Parathyroid adenoma (tissue), 2 donors: ENCODE measurements at regions not wholly inside any gene's neighbourhood (a gene's known extent, or its start where the extent isn't known, plus 50 kb on each side); places are given as distances from the start of the nearest gene placed in this dataset.

Experiments used
- H2AFZ ChIP-seq: fragments of 300-600 bp; sonication (generic); one replicate; pipeline ENCODE4 v1.7.0; 2017; ENCODE audit warnings: antibody characterized with exemption, mild to moderate bottlenecking
- H3K27ac ChIP-seq: fragments of 300-600 bp; sonication (generic); one replicate; pipeline ENCODE4 v1.7.0; 2017
- H3K27me3 ChIP-seq: fragments of 300-600 bp; sonication (generic); one replicate; pipeline ENCODE4 v1.7.0; 2017; ENCODE audit warnings: low read length; ENCODE audit not compliant: control insufficient read depth, insufficient read depth
- H3K36me3 ChIP-seq: fragments of 300-600 bp; sonication (generic); one replicate; pipeline ENCODE4 v1.7.0; 2017; ENCODE audit warnings: low read length; ENCODE audit not compliant: control insufficient read depth, insufficient read depth
- H3K4me1 ChIP-seq: fragments of 300-600 bp; sonication (generic); one replicate; pipeline ENCODE4 v1.7.0; 2017; ENCODE audit warnings: control low read depth
- H3K4me2 ChIP-seq: fragments of 300-600 bp; sonication (generic); one replicate; pipeline ENCODE4 v1.7.0; 2017; ENCODE audit warnings: low read length
- H3K4me3 ChIP-seq: fragments of 300-600 bp; sonication (generic); one replicate; pipeline ENCODE4 v1.7.0; 2017; ENCODE audit warnings: low read depth, low read length
- H3K79me2 ChIP-seq: fragments of 300-600 bp; sonication (generic); one replicate; pipeline ENCODE4 v1.7.0; 2017; ENCODE audit warnings: control low read depth
- H3K9ac ChIP-seq: fragments of 300-600 bp; sonication (generic); one replicate; pipeline ENCODE4 v1.7.0; 2017; ENCODE audit warnings: mild to moderate bottlenecking
- H3K9me3 ChIP-seq: fragments of 300-600 bp; sonication (generic); one replicate; pipeline ENCODE4 v1.7.0; 2017; ENCODE audit warnings: low read length; ENCODE audit not compliant: control insufficient read depth
- CTCF ChIP-seq: fragments of 300-600 bp; sonication (generic); IDR thresholded peaks from one replicate; pipeline ENCODE4 v1.7.0; 2017; ENCODE audit warnings: antibody characterized with exemption, mild to moderate bottlenecking
- donor health status: primary hyperparathyroidism.

GRCh38 chr6:147737115-147737514, 228.6 kb downstream of the SAMD5 start:
- no peak overlapping the region for H3K9ac ChIP-seq
- no peaks in the 10 kb centered on the region for H3K27me3 ChIP-seq
- no peak overlapping the region for H3K4me2 ChIP-seq
- peaks cover 4% of the 10 kb centered on the region for H3K4me1 ChIP-seq
- no peaks in the 10 kb centered on the region for H3K36me3 ChIP-seq
- no peaks in the 10 kb centered on the region for H3K79me2 ChIP-seq
- no peak overlapping the region for H3K27ac ChIP-seq
- no peak overlapping the region for H2AFZ ChIP-seq
- H3K9me3 ChIP-seq, result no peaks in the 10 kb centered on the region
- no peak for TF ChIP-seq CTCF
- H3K4me3 ChIP-seq, result no peak overlapping the region

- no peak overlapping the region for H3K27ac ChIP-seq
- peaks cover 4% of the 10 kb centered on the region for H3K4me1 ChIP-seq
- H2AFZ ChIP-seq, result no peak overlapping the region
- TF ChIP-seq CTCF, result no peak
- no peak overlapping the region for H3K9ac ChIP-seq
- no peaks in the 10 kb centered on the region for H3K9me3 ChIP-seq
- no peaks in the 10 kb centered on the region for H3K36me3 ChIP-seq
- peak overlapping the region; percentile 23 for H3K4me3 ChIP-seq
- no peaks in the 10 kb centered on the region for H3K79me2 ChIP-seq
- H3K4me2 ChIP-seq, result peak overlapping the region; percentile 37
- no peaks in the 10 kb centered on the region for H3K27me3 ChIP-seq
These were observed 229.6 kb downstream of the SAMD5 start for GRCh38 chr6:147738099-147738498.

GRCh38 chr6:147738516-147739162, 230.1 kb downstream of the SAMD5 start:
- Histone ChIP-seq H3K4me2 (peak overlapping the region; percentile 37), H2AFZ (no peak overlapping the region), H3K9ac (no peak overlapping the region), H3K4me3 (peak overlapping the region; percentile 23), H3K79me2 (no peaks in the 10 kb centered on the region), H3K9me3 (no peaks in the 10 kb centered on the region), H3K4me1 (peaks cover 4% of the 10 kb centered on the region), H3K27ac (no peak overlapping the region), H3K36me3 (no peaks in the 10 kb centered on the region), H3K27me3 (no peaks in the 10 kb centered on the region)
- no peak for TF ChIP-seq CTCF

- no peak overlapping the region for H2AFZ ChIP-seq
- H3K9me3 ChIP-seq, result no peaks in the 10 kb centered on the region
- H3K36me3 ChIP-seq, result no peaks in the 10 kb centered on the region
- H3K27ac ChIP-seq, result no peak overlapping the region
- H3K4me1 ChIP-seq, result peaks cover 4% of the 10 kb centered on the region
- no peak overlapping the region for H3K9ac ChIP-seq
- H3K79me2 ChIP-seq, result no peaks in the 10 kb centered on the region
- no peaks in the 10 kb centered on the region for H3K27me3 ChIP-seq
- H3K4me3 ChIP-seq, result no peak overlapping the region
- no peak overlapping the region for H3K4me2 ChIP-seq
- no peak for TF ChIP-seq CTCF
These were observed 231.8 kb downstream of the SAMD5 start for GRCh38 chr6:147740326-147740725.

DNA sequence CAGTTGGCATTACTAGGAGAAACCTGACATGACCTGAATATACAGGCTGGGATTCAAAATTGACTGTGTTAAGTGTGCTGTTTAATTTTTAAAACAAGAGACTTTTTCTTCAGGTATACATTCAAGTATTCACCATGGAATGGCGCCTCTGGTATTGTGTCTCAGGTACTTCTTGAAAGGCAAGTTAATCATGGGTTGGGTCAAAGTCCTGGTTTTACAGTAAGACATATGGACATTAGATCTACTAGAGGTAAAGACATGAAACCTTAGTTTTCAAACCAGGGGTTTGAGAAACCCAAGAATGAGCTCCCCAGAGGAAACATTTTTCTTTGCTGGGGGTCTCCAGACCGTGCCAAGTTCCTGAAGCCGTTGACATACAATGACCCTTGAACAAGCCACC, 232.4 kb downstream of the SAMD5 start:
- H3K9ac ChIP-seq, result no peak overlapping the region
- H3K4me2 ChIP-seq, result no peak overlapping the region
- peaks cover 4% of the 10 kb centered on the region for H3K4me1 ChIP-seq
- no peaks in the 10 kb centered on the region for H3K9me3 ChIP-seq
- H2AFZ ChIP-seq, result no peak overlapping the region
- no peaks in the 10 kb centered on the region for H3K79me2 ChIP-seq
- no peak overlapping the region for H3K4me3 ChIP-seq
- H3K36me3 ChIP-seq, result no peaks in the 10 kb centered on the region
- H3K27ac ChIP-seq, result no peak overlapping the region
- no peaks in the 10 kb centered on the region for H3K27me3 ChIP-seq
- no peak for TF ChIP-seq CTCF
